IMR-90 (cell line): ENCODE measurements at regions not wholly inside any gene's neighbourhood (a gene's known extent, or its start where the extent isn't known, plus 50 kb on each side); places are given as distances from the start of the nearest gene placed in this dataset.

Experiments used
- ATAC-seq: fragments of 200-7000 bp; cut with Tn5 transposase; 2 replicates; pipeline ENCODE4 v1.9.1; 2020; ENCODE audit warnings: low read depth, mild to moderate bottlenecking, moderate library complexity
- BruUV-seq: library from RNA; stranded (reverse); fragments of 400-500 nt; replicated peaks from 2 replicates; lab custom pipeline; 2021; lab: Mats Ljungman, UMichigan
- CTCF ChIA-PET: fragments of 300-600 bp; formaldehyde crosslinking; extraction: SDS; loops from one replicate; lab custom pipeline; 2021; ENCODE audit warnings: antibody characterized with exemption; lab: Yijun Ruan, JAX
- POLR2A ChIA-PET: fragments of 300-600 bp; sonication (Branson Sonifier 250); formaldehyde crosslinking; loops from one replicate; lab custom pipeline; 2022; ENCODE audit warnings: antibody characterized with exemption; ENCODE audit not compliant: unreplicated experiment; lab: Charles Lee
- DNase-seq: peaks from one replicate; pipeline ENCODE4 v3.0.0; 2013
- H2AFZ ChIP-seq: replicated peaks from 2 replicates; pipeline ENCODE3; 2013; ENCODE audit warnings: low read length, mild to moderate bottlenecking; ENCODE audit not compliant: poor library complexity
- H2AK5ac ChIP-seq: 2 replicates; pipeline ENCODE4 v1.6.1; 2013; ENCODE audit warnings: low read depth, low read length, inconsistent platforms
- H2AK9ac ChIP-seq: replicated peaks from 2 replicates; pipeline ENCODE3; 2013; ENCODE audit warnings: mild to moderate bottlenecking, low read depth, low read length, moderate library complexity; ENCODE audit not compliant: poor library complexity
- H2BK120ac ChIP-seq: 2 replicates; pipeline ENCODE4 v1.6.1; 2013; ENCODE audit warnings: low read depth, low read length, inconsistent platforms
- H2BK15ac ChIP-seq: 3 replicates; pipeline ENCODE4 v1.6.1; 2013; ENCODE audit warnings: low read depth, low read length, inconsistent platforms
- H2BK20ac ChIP-seq: 2 replicates; pipeline ENCODE4 v1.6.1; 2013; ENCODE audit warnings: low read depth, mild to moderate bottlenecking, inconsistent platforms, low read length, moderate library complexity
- H2BK5ac ChIP-seq: 2 replicates; pipeline ENCODE4 v1.6.1; 2013; ENCODE audit warnings: mild to moderate bottlenecking, low read depth, low read length, inconsistent platforms; ENCODE audit not compliant: poor library complexity, severe bottlenecking
- H3K14ac ChIP-seq: replicated peaks from 2 replicates; pipeline ENCODE4 v1.6.1; 2013; ENCODE audit warnings: low read depth, low read length, inconsistent platforms
- H3K18ac ChIP-seq: 2 replicates; pipeline ENCODE4 v1.6.1; 2013; ENCODE audit warnings: low read depth, low read length, control low read depth
- H3K23ac ChIP-seq: 2 replicates; pipeline ENCODE4 v1.6.1; 2013; ENCODE audit warnings: low read depth, low read length, inconsistent platforms
- H3K27ac ChIP-seq: 2 replicates; pipeline ENCODE4 v1.5.1; 2013; ENCODE audit warnings: mild to moderate bottlenecking, control low read depth, low read length; ENCODE audit not compliant: insufficient read depth
- H3K27me3 ChIP-seq: 2 replicates; pipeline ENCODE4 v1.6.1; 2013; ENCODE audit warnings: low read length; ENCODE audit not compliant: control insufficient read depth, insufficient read depth
- H3K36me3 ChIP-seq: 2 replicates; pipeline ENCODE4 v1.6.1; 2013; ENCODE audit warnings: low read length, mixed read lengths; ENCODE audit not compliant: control insufficient read depth, insufficient read depth
- H3K4ac ChIP-seq: 2 replicates; pipeline ENCODE4 v1.6.1; 2013; ENCODE audit warnings: low read depth, low read length, inconsistent platforms
- H3K4me1 ChIP-seq: 2 replicates; pipeline ENCODE4 v1.6.1; 2013; ENCODE audit warnings: low read length, mixed read lengths; ENCODE audit not compliant: control insufficient read depth, insufficient read depth
- H3K4me2 ChIP-seq: 2 replicates; pipeline ENCODE4 v1.6.1; 2013; ENCODE audit warnings: low read depth, mild to moderate bottlenecking, control low read depth, low read length, moderate library complexity
- H3K4me3 ChIP-seq: 2 replicates; pipeline ENCODE4 v1.5.1; 2013; ENCODE audit warnings: low read depth, mild to moderate bottlenecking, control low read depth, low read length, moderate library complexity; ENCODE audit not compliant: insufficient read depth
- H3K56ac ChIP-seq: 2 replicates; pipeline ENCODE4 v1.6.1; 2013; ENCODE audit warnings: low read length, inconsistent platforms; ENCODE audit not compliant: insufficient read depth; ENCODE audit errors: extremely low read depth
- H3K79me1 ChIP-seq, 2 experiments: 2 replicates each; pipeline ENCODE4 v1.6.1; 2013; ENCODE audit warnings: low read length in 2 of 2, inconsistent platforms in 1 of 2, low read depth in 1 of 2
- H3K9ac ChIP-seq: 2 replicates; pipeline ENCODE4 v1.6.1; 2013; ENCODE audit warnings: low read depth, low read length, control low read depth
- H3K9me1 ChIP-seq: 2 replicates; pipeline ENCODE4 v1.6.1; 2013; ENCODE audit warnings: low read length, inconsistent platforms; ENCODE audit not compliant: insufficient read depth
- H3K9me3 ChIP-seq: 2 replicates; pipeline ENCODE4 v1.6.1; 2013; ENCODE audit warnings: low read length; ENCODE audit not compliant: control insufficient read depth, insufficient read depth
- H4K20me1 ChIP-seq: 2 replicates; pipeline ENCODE4 v1.6.1; 2013; ENCODE audit warnings: low read length, inconsistent platforms; ENCODE audit not compliant: insufficient read depth
- H4K5ac ChIP-seq: 2 replicates; pipeline ENCODE4 v1.6.1; 2013; ENCODE audit warnings: mild to moderate bottlenecking, low read depth, low read length, control low read depth
- H4K8ac ChIP-seq, 2 experiments: 2 replicates each; pipeline ENCODE4 v1.6.1; 2013; ENCODE audit warnings: low read depth in 2 of 2, low read length in 2 of 2, control low read depth in 1 of 2, inconsistent platforms in 1 of 2
- H4K91ac ChIP-seq: 2 replicates; pipeline ENCODE4 v1.6.1; 2013; ENCODE audit warnings: low read depth, low read length, inconsistent platforms; ENCODE audit not compliant: insufficient read depth
- NFE2L2 ChIP-seq: fragments of 150-350 bp; IDR thresholded peaks from 2 replicates; pipeline ENCODE4 v1.6.1; 2016; ENCODE audit warnings: low read depth, mild to moderate bottlenecking, low read length
- RCOR1 ChIP-seq: IDR thresholded peaks from 2 replicates; pipeline ENCODE4 v1.6.1; 2012; ENCODE audit warnings: mild to moderate bottlenecking, low read length, improper control_type of control experiment; ENCODE audit not compliant: insufficient replicate concordance
- RFX5 ChIP-seq: IDR thresholded peaks from 2 replicates; pipeline ENCODE4 v1.8.0; 2012; ENCODE audit warnings: low read depth, mild to moderate bottlenecking, low read length, moderate library complexity
- WGBS, 2 experiments: methylation state at CpG; one replicate each; pipeline versions ENCODE4 v1.1.5 to v1.1.7; 2013; ENCODE audit warnings: missing lambda C conversion rate in 2 of 2; ENCODE audit not compliant: insufficient read length in 1 of 2; ENCODE audit errors: extremely low coverage in 2 of 2; 5-methylcytosine and 5-hydroxymethylcytosine counted together
- dilution Hi-C: fragments of 300-500 bp; cut with HindIII; formaldehyde crosslinking; loops from one replicate; pipeline ENCODE4 v1.14.3; 2018; ENCODE audit warnings: low sequenced_read_pairs; ENCODE audit not compliant: unreplicated experiment
- in situ Hi-C: fragments of 300-500 bp; cut with MboI; formaldehyde crosslinking; loops from 3 replicates; pipeline ENCODE4 v1.14.3; 2019; ENCODE audit warnings: low sequenced_read_pairs, inconsistent platforms, mixed read lengths
- intact Hi-C: fragments of 100-400 bp; cut with micrococcal nuclease; formaldehyde crosslinking; loops from 2 replicates; pipeline ENCODE4 v1.10.0; 2022

DNA sequence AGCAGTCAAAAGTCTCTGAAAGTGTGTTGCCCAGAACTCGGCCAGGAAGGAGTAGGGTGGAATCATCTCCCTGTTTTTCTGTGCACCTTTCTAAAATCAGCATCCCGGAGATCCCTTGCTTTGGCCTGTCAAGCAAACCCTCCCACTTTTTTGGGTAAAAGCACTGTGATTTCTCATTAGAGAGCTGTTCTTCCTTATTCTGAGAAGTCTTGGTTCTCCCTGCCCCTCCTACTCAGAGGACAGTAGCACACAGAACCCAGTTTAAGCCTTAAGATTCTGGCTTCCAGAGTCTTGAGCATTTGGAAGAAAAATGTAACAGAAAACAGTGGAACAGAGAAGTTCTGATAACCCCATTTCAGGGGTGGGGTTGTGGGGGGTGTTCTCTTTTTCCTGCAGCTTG, 52.6 kb upstream of the KATNAL1 start:
- ATAC-seq = no peak
- dilution Hi-C loops = no loop called here

More for the DNA sequence above, 52.6 kb upstream of the KATNAL1 start:
- Histone ChIP-seq H2BK120ac (no peak overlapping the region), H3K9me3 (no peaks in the 10 kb centered on the region), H3K9me1 (no peaks in the 10 kb centered on the region; the same call in none of the 2 replicates), H2AFZ (no peak overlapping the region), H3K56ac (no peak overlapping the region), H3K23ac (no peak overlapping the region), H3K4me2 (no peak overlapping the region), H2BK15ac (no peak overlapping the region), H2BK20ac (no peak overlapping the region), H2AK9ac (no peak overlapping the region), H3K14ac (no peak overlapping the region), H3K4me1 (peaks cover 14% of the 10 kb centered on the region), H3K79me1 (no peaks in the 10 kb centered on the region), H3K4me3 (no peak overlapping the region), H3K27ac (no peak overlapping the region), H3K27me3 (no peaks in the 10 kb centered on the region), H2BK5ac (no peak overlapping the region), H4K8ac (no peak overlapping the region), H3K4ac (no peak overlapping the region), H4K5ac (no peak overlapping the region), H3K9ac (no peak overlapping the region), H3K36me3 (no peaks in the 10 kb centered on the region), H3K18ac (no peak overlapping the region), H4K91ac (no peak overlapping the region), H2AK5ac (no peak overlapping the region), H4K20me1 (no peaks in the 10 kb centered on the region)
- CTCF ChIA-PET = no interaction called here
- no peak for DNase-seq
- in situ Hi-C loops (no loop called here), intact Hi-C loops (no loop called here)
- no CpG with 5 or more reads among the region's 2 CpGs for WGBS, 2 experiments
- TF ChIP-seq RCOR1 = no peak
- TF ChIP-seq RFX5 = no peak
- no peak for TF ChIP-seq NFE2L2
- BruUV-seq = no TSS peak
- POLR2A ChIA-PET = no interaction called here
